WTC11 (cell line): ENCODE measurements at regions not wholly inside any gene's neighbourhood (a gene's known extent, or its start where the extent isn't known, plus 50 kb on each side); places are given as distances from the start of the nearest gene placed in this dataset.

Experiments used
- CBFB ChIP-seq: sonication (generic); formaldehyde crosslinking; IDR thresholded peaks from 2 replicates; pipeline ENCODE4 v1.8.1; 2022; ENCODE audit warnings: mild to moderate bottlenecking, low read depth, missing genetic modification reagents
- ELF4 ChIP-seq: sonication (generic); formaldehyde crosslinking; IDR thresholded peaks from 2 replicates; pipeline ENCODE4 v1.8.1; 2022; ENCODE audit warnings: low read depth, mild to moderate bottlenecking, moderate library complexity, missing genetic modification reagents
- FOXJ3 ChIP-seq: sonication (generic); formaldehyde crosslinking; IDR thresholded peaks from 2 replicates; pipeline ENCODE4 v1.9.0; 2021; ENCODE audit warnings: missing genetic modification reagents, mild to moderate bottlenecking, borderline replicate concordance
- JUN ChIP-seq: sonication (generic); formaldehyde crosslinking; IDR thresholded peaks from 2 replicates; pipeline ENCODE4 v1.8.0; 2023; ENCODE audit warnings: mild to moderate bottlenecking, missing genetic modification reagents
- TF ChIP-seq, protein P1 (sequence below): fragments of 200-600 bp; IDR thresholded peaks from 2 replicates; pipeline ENCODE4 v1.8.0; 2022; ENCODE audit warnings: antibody characterized with exemption
- TF ChIP-seq, protein P2 (sequence below): fragments of 250-450 bp; sonication (Bioruptor Pico); conservative IDR thresholded peaks from 2 replicates; pipeline ENCODE4 v1.9.0; 2021; ENCODE audit warnings: mild to moderate bottlenecking

- TF ChIP-seq, protein P1, sequence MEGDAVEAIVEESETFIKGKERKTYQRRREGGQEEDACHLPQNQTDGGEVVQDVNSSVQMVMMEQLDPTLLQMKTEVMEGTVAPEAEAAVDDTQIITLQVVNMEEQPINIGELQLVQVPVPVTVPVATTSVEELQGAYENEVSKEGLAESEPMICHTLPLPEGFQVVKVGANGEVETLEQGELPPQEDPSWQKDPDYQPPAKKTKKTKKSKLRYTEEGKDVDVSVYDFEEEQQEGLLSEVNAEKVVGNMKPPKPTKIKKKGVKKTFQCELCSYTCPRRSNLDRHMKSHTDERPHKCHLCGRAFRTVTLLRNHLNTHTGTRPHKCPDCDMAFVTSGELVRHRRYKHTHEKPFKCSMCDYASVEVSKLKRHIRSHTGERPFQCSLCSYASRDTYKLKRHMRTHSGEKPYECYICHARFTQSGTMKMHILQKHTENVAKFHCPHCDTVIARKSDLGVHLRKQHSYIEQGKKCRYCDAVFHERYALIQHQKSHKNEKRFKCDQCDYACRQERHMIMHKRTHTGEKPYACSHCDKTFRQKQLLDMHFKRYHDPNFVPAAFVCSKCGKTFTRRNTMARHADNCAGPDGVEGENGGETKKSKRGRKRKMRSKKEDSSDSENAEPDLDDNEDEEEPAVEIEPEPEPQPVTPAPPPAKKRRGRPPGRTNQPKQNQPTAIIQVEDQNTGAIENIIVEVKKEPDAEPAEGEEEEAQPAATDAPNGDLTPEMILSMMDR, result no peak
- no peak for TF ChIP-seq FOXJ3
- no peak for TF ChIP-seq CBFB (CRISPR knock-in tag)
- TF ChIP-seq, protein P2, sequence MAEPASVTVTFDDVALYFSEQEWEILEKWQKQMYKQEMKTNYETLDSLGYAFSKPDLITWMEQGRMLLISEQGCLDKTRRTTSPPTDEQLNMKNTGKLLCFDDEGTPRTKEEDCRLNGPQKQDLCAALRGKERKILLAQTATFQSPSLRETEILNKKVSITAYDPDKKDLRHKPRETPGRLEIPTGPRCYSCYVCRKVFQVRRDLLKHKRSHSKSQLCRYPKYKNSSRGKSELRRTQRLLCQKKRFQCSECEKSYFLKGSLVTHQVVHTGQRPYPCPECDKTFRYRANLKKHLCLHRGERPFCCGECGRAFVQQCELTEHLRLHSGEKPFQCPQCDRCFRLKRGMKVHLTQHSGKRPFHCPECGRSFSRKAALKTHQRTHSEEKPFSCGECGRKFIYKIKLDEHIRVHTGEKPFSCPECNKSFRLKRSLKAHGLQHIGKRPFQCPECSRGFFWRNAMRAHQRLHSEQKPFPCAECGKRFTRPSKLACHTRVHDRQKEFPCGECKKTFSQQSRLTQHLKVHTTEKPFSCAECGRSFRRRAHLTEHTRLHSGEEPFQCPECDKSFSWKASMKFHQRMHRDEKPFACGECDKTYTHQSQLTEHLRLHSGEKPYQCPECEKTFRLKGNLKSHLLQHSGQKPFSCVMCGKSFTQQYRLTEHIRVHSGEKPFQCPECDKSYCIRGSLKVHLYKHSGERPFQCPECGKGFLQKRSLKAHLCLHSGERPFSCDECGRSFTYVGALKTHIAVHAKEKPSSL (CRISPR knock-in tag), result no peak
- no peak for TF ChIP-seq ELF4
- no peak for TF ChIP-seq JUN (CRISPR knock-in tag)
These were observed 194.0 kb upstream of the PPP1R3A start for GRCh38 chr7:114112806-114113205.
